HepG2 (cell line): ENCODE measurements at regions not wholly inside any gene's neighbourhood (a gene's known extent, or its start where the extent isn't known, plus 50 kb on each side); places are given as distances from the start of the nearest gene placed in this dataset.

ENCODE experiments used
- BHLHE40 ChIP-seq: IDR thresholded peaks from 2 replicates; pipeline ENCODE4 v1.6.1; 2011; ENCODE audit warnings: low read length, improper control_type of control experiment
- CEBPB ChIP-seq: IDR thresholded peaks from 2 replicates; pipeline ENCODE4 v1.6.1; 2011; ENCODE audit warnings: low read depth, low read length, improper control_type of control experiment, borderline replicate concordance
- EED ChIP-seq: sonication (generic); formaldehyde crosslinking; IDR thresholded peaks from 2 replicates; pipeline ENCODE4 v1.5.0; 2020; ENCODE audit warnings: mild to moderate bottlenecking, missing genetic modification reagents
- GLI4 ChIP-seq: sonication (generic); formaldehyde crosslinking; IDR thresholded peaks from 2 replicates; pipeline ENCODE4 v1.5.1; 2020; ENCODE audit warnings: missing genetic modification reagents, mild to moderate bottlenecking, moderate library complexity, borderline replicate concordance
- PAWR ChIP-seq: sonication (generic); formaldehyde crosslinking; IDR thresholded peaks from 2 replicates; pipeline ENCODE4 v1.4.0; 2020; ENCODE audit warnings: missing genetic modification reagents, mild to moderate bottlenecking, borderline replicate concordance
- SOX6 ChIP-seq, 2 experiments: fragments of 450-650 bp in 1 of 2; sonication (generic) in 1 of 2; formaldehyde crosslinking in 1 of 2; IDR thresholded peaks; 2 replicates each; pipeline versions ENCODE4 v1.4.0 to v1.6.1; 2017 to 2020; ENCODE audit warnings: antibody characterized with exemption in 1 of 2, mild to moderate bottlenecking in 1 of 2, missing genetic modification reagents in 1 of 2
- ZMAT3 ChIP-seq: sonication (generic); formaldehyde crosslinking; conservative IDR thresholded peaks from 2 replicates; pipeline ENCODE4 v1.7.0; 2021; ENCODE audit warnings: missing genetic modification reagents
- ZNF543 ChIP-seq: sonication (generic); formaldehyde crosslinking; IDR thresholded peaks from 2 replicates; pipeline ENCODE4 v1.4.0; 2020; ENCODE audit warnings: mild to moderate bottlenecking, missing genetic modification reagents
- TF ChIP-seq, protein P1 (sequence below): sonication (generic); formaldehyde crosslinking; IDR thresholded peaks from 2 replicates; pipeline ENCODE4 v1.5.0; 2020; ENCODE audit warnings: mild to moderate bottlenecking, missing genetic modification reagents, borderline replicate concordance
- TF ChIP-seq, protein P2 (sequence below): sonication (generic); formaldehyde crosslinking; IDR thresholded peaks from 2 replicates; pipeline ENCODE4 v1.5.1; 2020; ENCODE audit warnings: missing genetic modification reagents, mild to moderate bottlenecking, borderline replicate concordance

GRCh38 chr19:30841934-30842333 lies 469.8 kb downstream of the ZNF536 start (continued):
- TF ChIP-seq, protein P1, sequence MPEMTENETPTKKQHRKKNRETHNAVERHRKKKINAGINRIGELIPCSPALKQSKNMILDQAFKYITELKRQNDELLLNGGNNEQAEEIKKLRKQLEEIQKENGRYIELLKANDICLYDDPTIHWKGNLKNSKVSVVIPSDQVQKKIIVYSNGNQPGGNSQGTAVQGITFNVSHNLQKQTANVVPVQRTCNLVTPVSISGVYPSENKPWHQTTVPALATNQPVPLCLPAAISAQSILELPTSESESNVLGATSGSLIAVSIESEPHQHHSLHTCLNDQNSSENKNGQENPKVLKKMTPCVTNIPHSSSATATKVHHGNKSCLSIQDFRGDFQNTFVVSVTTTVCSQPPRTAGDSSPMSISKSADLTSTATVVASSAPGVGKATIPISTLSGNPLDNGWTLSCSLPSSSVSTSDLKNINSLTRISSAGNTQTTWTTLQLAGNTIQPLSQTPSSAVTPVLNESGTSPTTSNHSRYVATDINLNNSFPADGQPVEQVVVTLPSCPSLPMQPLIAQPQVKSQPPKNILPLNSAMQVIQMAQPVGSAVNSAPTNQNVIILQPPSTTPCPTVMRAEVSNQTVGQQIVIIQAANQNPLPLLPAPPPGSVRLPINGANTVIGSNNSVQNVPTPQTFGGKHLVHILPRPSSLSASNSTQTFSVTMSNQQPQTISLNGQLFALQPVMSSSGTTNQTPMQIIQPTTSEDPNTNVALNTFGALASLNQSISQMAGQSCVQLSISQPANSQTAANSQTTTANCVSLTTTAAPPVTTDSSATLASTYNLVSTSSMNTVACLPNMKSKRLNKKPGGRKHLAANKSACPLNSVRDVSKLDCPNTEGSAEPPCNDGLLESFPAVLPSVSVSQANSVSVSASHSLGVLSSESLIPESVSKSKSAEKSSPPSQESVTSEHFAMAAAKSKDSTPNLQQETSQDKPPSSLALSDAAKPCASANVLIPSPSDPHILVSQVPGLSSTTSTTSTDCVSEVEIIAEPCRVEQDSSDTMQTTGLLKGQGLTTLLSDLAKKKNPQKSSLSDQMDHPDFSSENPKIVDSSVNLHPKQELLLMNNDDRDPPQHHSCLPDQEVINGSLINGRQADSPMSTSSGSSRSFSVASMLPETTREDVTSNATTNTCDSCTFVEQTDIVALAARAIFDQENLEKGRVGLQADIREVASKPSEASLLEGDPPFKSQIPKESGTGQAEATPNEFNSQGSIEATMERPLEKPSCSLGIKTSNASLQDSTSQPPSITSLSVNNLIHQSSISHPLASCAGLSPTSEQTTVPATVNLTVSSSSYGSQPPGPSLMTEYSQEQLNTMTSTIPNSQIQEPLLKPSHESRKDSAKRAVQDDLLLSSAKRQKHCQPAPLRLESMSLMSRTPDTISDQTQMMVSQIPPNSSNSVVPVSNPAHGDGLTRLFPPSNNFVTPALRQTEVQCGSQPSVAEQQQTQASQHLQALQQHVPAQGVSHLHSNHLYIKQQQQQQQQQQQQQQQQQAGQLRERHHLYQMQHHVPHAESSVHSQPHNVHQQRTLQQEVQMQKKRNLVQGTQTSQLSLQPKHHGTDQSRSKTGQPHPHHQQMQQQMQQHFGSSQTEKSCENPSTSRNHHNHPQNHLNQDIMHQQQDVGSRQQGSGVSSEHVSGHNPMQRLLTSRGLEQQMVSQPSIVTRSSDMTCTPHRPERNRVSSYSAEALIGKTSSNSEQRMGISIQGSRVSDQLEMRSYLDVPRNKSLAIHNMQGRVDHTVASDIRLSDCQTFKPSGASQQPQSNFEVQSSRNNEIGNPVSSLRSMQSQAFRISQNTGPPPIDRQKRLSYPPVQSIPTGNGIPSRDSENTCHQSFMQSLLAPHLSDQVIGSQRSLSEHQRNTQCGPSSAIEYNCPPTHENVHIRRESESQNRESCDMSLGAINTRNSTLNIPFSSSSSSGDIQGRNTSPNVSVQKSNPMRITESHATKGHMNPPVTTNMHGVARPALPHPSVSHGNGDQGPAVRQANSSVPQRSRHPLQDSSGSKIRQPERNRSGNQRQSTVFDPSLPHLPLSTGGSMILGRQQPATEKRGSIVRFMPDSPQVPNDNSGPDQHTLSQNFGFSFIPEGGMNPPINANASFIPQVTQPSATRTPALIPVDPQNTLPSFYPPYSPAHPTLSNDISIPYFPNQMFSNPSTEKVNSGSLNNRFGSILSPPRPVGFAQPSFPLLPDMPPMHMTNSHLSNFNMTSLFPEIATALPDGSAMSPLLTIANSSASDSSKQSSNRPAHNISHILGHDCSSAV (CRISPR knock-in tag), result no peak
- TF ChIP-seq ZMAT3 (CRISPR knock-in tag) (no peak), PAWR (CRISPR knock-in tag) (no peak), CEBPB (no peak), GLI4 (CRISPR knock-in tag) (no peak), SOX6 (IDR thresholded peaks at IDR 0.05) (no peak), SOX6 (CRISPR knock-in tag; IDR thresholded peaks at IDR 0.05) (no peak), BHLHE40 (no peak), ZNF543 (CRISPR knock-in tag) (no peak), EED (no peak)
- TF ChIP-seq, protein P2, sequence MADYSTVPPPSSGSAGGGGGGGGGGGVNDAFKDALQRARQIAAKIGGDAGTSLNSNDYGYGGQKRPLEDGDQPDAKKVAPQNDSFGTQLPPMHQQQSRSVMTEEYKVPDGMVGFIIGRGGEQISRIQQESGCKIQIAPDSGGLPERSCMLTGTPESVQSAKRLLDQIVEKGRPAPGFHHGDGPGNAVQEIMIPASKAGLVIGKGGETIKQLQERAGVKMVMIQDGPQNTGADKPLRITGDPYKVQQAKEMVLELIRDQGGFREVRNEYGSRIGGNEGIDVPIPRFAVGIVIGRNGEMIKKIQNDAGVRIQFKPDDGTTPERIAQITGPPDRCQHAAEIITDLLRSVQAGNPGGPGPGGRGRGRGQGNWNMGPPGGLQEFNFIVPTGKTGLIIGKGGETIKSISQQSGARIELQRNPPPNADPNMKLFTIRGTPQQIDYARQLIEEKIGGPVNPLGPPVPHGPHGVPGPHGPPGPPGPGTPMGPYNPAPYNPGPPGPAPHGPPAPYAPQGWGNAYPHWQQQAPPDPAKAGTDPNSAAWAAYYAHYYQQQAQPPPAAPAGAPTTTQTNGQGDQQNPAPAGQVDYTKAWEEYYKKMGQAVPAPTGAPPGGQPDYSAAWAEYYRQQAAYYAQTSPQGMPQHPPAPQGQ (CRISPR knock-in tag), result no peak
